GM12878 (cell line): ENCODE measurements at regions not wholly inside any gene's neighbourhood (a gene's known extent, or its start where the extent isn't known, plus 50 kb on each side); places are given as distances from the start of the nearest gene placed in this dataset.

Experiments
- ATAC-seq: fragments of 200-7000 bp; cut with Tn5 transposase; 3 replicates; pipeline ENCODE4 v1.9.1; 2020; ENCODE audit warnings: mild to moderate bottlenecking, moderate library complexity
- BruUV-seq: library from RNA; stranded (reverse); fragments of 400-500 nt; replicated peaks from 2 replicates; lab custom pipeline; 2021; lab: Mats Ljungman, UMichigan
- CTCF ChIA-PET: fragments of 300-600 bp; sonication (Branson Sonifier 250); formaldehyde crosslinking; extraction: SDS; loops from one replicate; lab custom pipeline; 2021; ENCODE audit warnings: inconsistent platforms; lab: Yijun Ruan, JAX
- POLR2A ChIA-PET: fragments of 350-600 bp; formaldehyde crosslinking; extraction: SDS; loops from one replicate; lab custom pipeline; 2021; ENCODE audit warnings: inconsistent platforms; lab: Charles Lee
- RAD21 ChIA-PET: fragments of 300-600 bp; sonication (Branson Sonifier 250); formaldehyde crosslinking; loops from one replicate; lab custom pipeline; 2023; ENCODE audit warnings: antibody characterized with exemption; ENCODE audit not compliant: unreplicated experiment; lab: Charles Lee
- SMC1A ChIA-PET: fragments of 300-600 bp; sonication (Branson Sonifier 250); formaldehyde crosslinking; loops from one replicate; lab custom pipeline; 2023; ENCODE audit not compliant: unreplicated experiment, uncharacterized antibody; lab: Charles Lee
- DNase-seq: peaks from one replicate; pipeline ENCODE4 v3.0.0-alpha.2; 2011; ENCODE audit warnings: low read depth, low spot score
- FAIRE-seq: peaks from 3 replicates; lab custom pipeline; 2011; peaks lifted over from hg19 to GRCh38; lab: Jason Lieb, UNC
- H2AFZ ChIP-seq: 2 replicates; pipeline ENCODE4 v1.6.0; 2011; ENCODE audit warnings: low read depth, low read length, control low read depth; ENCODE audit not compliant: control insufficient read depth
- H3K27ac ChIP-seq: 2 replicates; pipeline ENCODE4 v1.5.1; 2011; ENCODE audit warnings: control low read depth; ENCODE audit not compliant: control insufficient read depth, insufficient read depth
- H3K27me3 ChIP-seq, 2 experiments: replicated peaks in 1 of 2; 2 replicates each; pipeline versions ENCODE4 v1.6.0 to v1.6.1; 2011; ENCODE audit warnings: low read length in 1 of 2; ENCODE audit not compliant: control insufficient read depth in 2 of 2, insufficient read depth in 2 of 2
- H3K36me3 ChIP-seq, 2 experiments: 2 replicates each; pipeline ENCODE4 v1.5.1; 2011; ENCODE audit warnings: low read length in 1 of 2; ENCODE audit not compliant: control insufficient read depth in 2 of 2, insufficient read depth in 2 of 2
- H3K4me1 ChIP-seq: 2 replicates; pipeline ENCODE4 v1.6.1; 2011; ENCODE audit warnings: mild to moderate bottlenecking, low read length, moderate library complexity, mixed read lengths; ENCODE audit not compliant: control insufficient read depth, insufficient read depth
- H3K4me2 ChIP-seq: 2 replicates; pipeline ENCODE4 v1.6.0; 2011; ENCODE audit warnings: control low read depth; ENCODE audit not compliant: control insufficient read depth, insufficient read depth
- H3K4me3 ChIP-seq: fragments of 200-600 bp; sonication (generic); 2 replicates; pipeline ENCODE4 v1.5.1; 2016
- H3K79me2 ChIP-seq: 2 replicates; pipeline ENCODE4 v1.6.0; 2011; ENCODE audit warnings: low read length; ENCODE audit not compliant: control insufficient read depth, insufficient read depth
- H3K9ac ChIP-seq: 2 replicates; pipeline ENCODE4 v1.8.0; 2011; ENCODE audit warnings: low read length, control low read depth, mixed read lengths; ENCODE audit not compliant: control insufficient read depth, insufficient read depth
- H3K9me3 ChIP-seq: replicated peaks from 3 replicates; pipeline ENCODE4 v1.5.1; 2011; ENCODE audit warnings: mild to moderate bottlenecking, low read length; ENCODE audit not compliant: control insufficient read depth, insufficient read depth
- H4K20me1 ChIP-seq: 2 replicates; pipeline ENCODE4 v1.6.0; 2011; ENCODE audit not compliant: control insufficient read depth, insufficient read depth
- EP300 ChIP-seq, 2 experiments: fragments of 150-350 bp in 1 of 2; IDR thresholded peaks; 2 replicates each; pipeline ENCODE4 v1.6.1; 2011 to 2012; ENCODE audit warnings: low read depth in 2 of 2, low read length in 2 of 2, borderline replicate concordance in 1 of 2, improper control_type of control experiment in 1 of 2, inconsistent platforms in 1 of 2; ENCODE audit not compliant: control insufficient read depth in 1 of 2
- NFYB ChIP-seq: IDR thresholded peaks from 2 replicates; pipeline ENCODE4 v1.6.1; 2011; ENCODE audit warnings: low read depth, mild to moderate bottlenecking, low read length, improper control_type of control experiment, moderate library complexity; ENCODE audit not compliant: insufficient read depth
- NR2C1 ChIP-seq: fragments of 450-650 bp; IDR thresholded peaks from 2 replicates; pipeline ENCODE4 v1.6.1; 2017; ENCODE audit warnings: antibody characterized with exemption, mild to moderate bottlenecking, moderate library complexity
- SRF ChIP-seq, 2 experiments: IDR thresholded peaks; 2 replicates each; pipeline ENCODE4 v1.6.1; 2011; ENCODE audit warnings: low read depth in 2 of 2, low read length in 2 of 2, mild to moderate bottlenecking in 1 of 2, moderate library complexity in 1 of 2
- TARDBP ChIP-seq: IDR thresholded peaks from 2 replicates; pipeline ENCODE4 v1.6.1; 2016; ENCODE audit warnings: borderline replicate concordance
- YY1 ChIP-seq: IDR thresholded peaks from 2 replicates; pipeline ENCODE4 v1.6.1; 2011; ENCODE audit warnings: low read depth, mild to moderate bottlenecking, low read length
- ZZZ3 ChIP-seq: IDR thresholded peaks from 2 replicates; pipeline ENCODE4 v1.6.1; 2011; ENCODE audit warnings: low read depth; ENCODE audit not compliant: control insufficient read depth, insufficient read length
- WGBS: methylation state at CpG from one replicate; pipeline ENCODE4 v1.1.6; 2016; ENCODE audit warnings: low lambda C conversion rate; ENCODE audit not compliant: insufficient replicate concordance, insufficient coverage; ENCODE audit errors: missing lambda C conversion rate; 5-methylcytosine and 5-hydroxymethylcytosine counted together
- in situ Hi-C: fragments of 300-500 bp; cut with MboI; formaldehyde crosslinking; loops from 9 replicates; pipeline ENCODE4 v1.14.3; 2018; ENCODE audit warnings: mixed read lengths
- intact Hi-C: fragments of 100-400 bp; cut with micrococcal nuclease; formaldehyde crosslinking; loops from one replicate; pipeline ENCODE4 v1.14.2; 2022; ENCODE audit not compliant: unreplicated experiment
- TF ChIP-seq, protein P1 (sequence below): fragments of 450-650 bp; formaldehyde crosslinking; IDR thresholded peaks from 2 replicates; pipeline ENCODE4 v1.5.0; 2022; ENCODE audit warnings: mild to moderate bottlenecking, missing genetic modification characterization
- TF ChIP-seq, protein P2 (sequence below): fragments of 450-650 bp; IDR thresholded peaks from 2 replicates; pipeline ENCODE4 v1.6.1; 2017; ENCODE audit warnings: mild to moderate bottlenecking
- TF ChIP-seq, protein P3 (sequence below): fragments of 450-650 bp; IDR thresholded peaks from 2 replicates; pipeline ENCODE4 v1.6.1; 2017; ENCODE audit warnings: mild to moderate bottlenecking, moderate library complexity
- TF ChIP-seq, protein P4 (sequence below): IDR thresholded peaks from 2 replicates; pipeline ENCODE4 v1.6.1; 2011; ENCODE audit warnings: borderline replicate concordance, low read depth, mild to moderate bottlenecking, moderate library complexity, mixed read lengths, low read length; ENCODE audit not compliant: insufficient read depth; ENCODE audit errors: extremely low read length

DNA sequence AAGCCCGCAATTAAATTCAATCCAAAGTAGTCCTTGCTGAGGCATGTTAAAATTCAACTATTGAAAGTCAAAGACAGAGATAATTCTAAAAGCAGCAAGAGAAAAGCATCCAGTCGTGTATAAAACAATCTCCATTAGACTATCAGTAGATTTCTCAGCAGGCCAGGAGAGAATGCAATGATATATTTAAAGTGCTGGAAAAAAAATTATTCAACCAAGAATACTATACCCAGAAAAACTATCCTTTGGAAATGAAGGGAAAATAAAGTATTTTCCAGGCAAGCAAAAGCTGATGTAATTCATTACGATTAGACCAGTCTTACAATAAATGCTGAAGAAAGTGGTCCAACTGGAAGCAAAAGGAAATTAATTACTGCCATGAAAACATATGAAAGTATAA is 113.5 kb downstream of the TRIM42 start:
- in situ Hi-C loops = no loop called here

More for the DNA sequence above, 113.5 kb downstream of the TRIM42 start:
- BruUV-seq = no TSS peak
- H4K20me1 ChIP-seq = no peaks in the 10 kb centered on the region
- 40% methylated on average over 3 of the region's 3 CpGs for WGBS
- ATAC-seq (no peak), DNase-seq (no peak), FAIRE-seq (no peak)
- H3K4me1 ChIP-seq = no peaks in the 10 kb centered on the region
- no peak overlapping the region for H3K4me2 ChIP-seq
- no peaks in the 10 kb centered on the region; the same call in 2 of the 3 replicates for H3K9me3 ChIP-seq
- no peaks in the 10 kb centered on the region for H3K27me3 ChIP-seq
- H2AFZ ChIP-seq = no peak overlapping the region
- POLR2A ChIA-PET = no interaction called here
- SMC1A ChIA-PET = interaction anchor here (1.0 to 1.1 kb wide), 2 partner anchors 25 to 30 kb away, joined by 3 read pairs; no protein-coding TSS in a partner anchor
- H3K4me3 ChIP-seq = no peak overlapping the region
- CTCF ChIA-PET = no interaction called here
- H3K36me3 ChIP-seq = no peaks in the 10 kb centered on the region
- H3K79me2 ChIP-seq = no peaks in the 10 kb centered on the region
- RAD21 ChIA-PET = no interaction called here
- no peak overlapping the region for H3K9ac ChIP-seq
- TF ChIP-seq EP300 (IDR thresholded peaks at IDR 0.05; ENCODE audit: borderline replicate concordance in 1 of 2, control insufficient read depth in 1 of 2, low read depth in 2 of 2, low read length in 2 of 2) (no peak), YY1 (no peak), ZZZ3 (no peak), SRF (IDR thresholded peaks at IDR 0.05; ENCODE audit: low read depth in 2 of 2, low read length in 2 of 2) (no peak), TARDBP (no peak), NFYB (no peak), NR2C1 (no peak)
- TF ChIP-seq, protein P1, sequence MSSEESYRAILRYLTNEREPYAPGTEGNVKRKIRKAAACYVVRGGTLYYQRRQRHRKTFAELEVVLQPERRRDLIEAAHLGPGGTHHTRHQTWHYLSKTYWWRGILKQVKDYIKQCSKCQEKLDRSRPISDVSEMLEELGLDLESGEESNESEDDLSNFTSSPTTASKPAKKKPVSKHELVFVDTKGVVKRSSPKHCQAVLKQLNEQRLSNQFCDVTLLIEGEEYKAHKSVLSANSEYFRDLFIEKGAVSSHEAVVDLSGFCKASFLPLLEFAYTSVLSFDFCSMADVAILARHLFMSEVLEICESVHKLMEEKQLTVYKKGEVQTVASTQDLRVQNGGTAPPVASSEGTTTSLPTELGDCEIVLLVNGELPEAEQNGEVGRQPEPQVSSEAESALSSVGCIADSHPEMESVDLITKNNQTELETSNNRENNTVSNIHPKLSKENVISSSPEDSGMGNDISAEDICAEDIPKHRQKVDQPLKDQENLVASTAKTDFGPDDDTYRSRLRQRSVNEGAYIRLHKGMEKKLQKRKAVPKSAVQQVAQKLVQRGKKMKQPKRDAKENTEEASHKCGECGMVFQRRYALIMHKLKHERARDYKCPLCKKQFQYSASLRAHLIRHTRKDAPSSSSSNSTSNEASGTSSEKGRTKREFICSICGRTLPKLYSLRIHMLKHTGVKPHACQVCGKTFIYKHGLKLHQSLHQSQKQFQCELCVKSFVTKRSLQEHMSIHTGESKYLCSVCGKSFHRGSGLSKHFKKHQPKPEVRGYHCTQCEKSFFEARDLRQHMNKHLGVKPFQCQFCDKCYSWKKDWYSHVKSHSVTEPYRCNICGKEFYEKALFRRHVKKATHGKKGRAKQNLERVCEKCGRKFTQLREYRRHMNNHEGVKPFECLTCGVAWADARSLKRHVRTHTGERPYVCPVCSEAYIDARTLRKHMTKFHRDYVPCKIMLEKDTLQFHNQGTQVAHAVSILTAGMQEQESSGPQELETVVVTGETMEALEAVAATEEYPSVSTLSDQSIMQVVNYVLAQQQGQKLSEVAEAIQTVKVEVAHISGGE = no peak
- TF ChIP-seq, protein P2, sequence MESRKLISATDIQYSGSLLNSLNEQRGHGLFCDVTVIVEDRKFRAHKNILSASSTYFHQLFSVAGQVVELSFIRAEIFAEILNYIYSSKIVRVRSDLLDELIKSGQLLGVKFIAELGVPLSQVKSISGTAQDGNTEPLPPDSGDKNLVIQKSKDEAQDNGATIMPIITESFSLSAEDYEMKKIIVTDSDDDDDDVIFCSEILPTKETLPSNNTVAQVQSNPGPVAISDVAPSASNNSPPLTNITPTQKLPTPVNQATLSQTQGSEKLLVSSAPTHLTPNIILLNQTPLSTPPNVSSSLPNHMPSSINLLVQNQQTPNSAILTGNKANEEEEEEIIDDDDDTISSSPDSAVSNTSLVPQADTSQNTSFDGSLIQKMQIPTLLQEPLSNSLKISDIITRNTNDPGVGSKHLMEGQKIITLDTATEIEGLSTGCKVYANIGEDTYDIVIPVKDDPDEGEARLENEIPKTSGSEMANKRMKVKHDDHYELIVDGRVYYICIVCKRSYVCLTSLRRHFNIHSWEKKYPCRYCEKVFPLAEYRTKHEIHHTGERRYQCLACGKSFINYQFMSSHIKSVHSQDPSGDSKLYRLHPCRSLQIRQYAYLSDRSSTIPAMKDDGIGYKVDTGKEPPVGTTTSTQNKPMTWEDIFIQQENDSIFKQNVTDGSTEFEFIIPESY = no peak
- TF ChIP-seq, protein P3, sequence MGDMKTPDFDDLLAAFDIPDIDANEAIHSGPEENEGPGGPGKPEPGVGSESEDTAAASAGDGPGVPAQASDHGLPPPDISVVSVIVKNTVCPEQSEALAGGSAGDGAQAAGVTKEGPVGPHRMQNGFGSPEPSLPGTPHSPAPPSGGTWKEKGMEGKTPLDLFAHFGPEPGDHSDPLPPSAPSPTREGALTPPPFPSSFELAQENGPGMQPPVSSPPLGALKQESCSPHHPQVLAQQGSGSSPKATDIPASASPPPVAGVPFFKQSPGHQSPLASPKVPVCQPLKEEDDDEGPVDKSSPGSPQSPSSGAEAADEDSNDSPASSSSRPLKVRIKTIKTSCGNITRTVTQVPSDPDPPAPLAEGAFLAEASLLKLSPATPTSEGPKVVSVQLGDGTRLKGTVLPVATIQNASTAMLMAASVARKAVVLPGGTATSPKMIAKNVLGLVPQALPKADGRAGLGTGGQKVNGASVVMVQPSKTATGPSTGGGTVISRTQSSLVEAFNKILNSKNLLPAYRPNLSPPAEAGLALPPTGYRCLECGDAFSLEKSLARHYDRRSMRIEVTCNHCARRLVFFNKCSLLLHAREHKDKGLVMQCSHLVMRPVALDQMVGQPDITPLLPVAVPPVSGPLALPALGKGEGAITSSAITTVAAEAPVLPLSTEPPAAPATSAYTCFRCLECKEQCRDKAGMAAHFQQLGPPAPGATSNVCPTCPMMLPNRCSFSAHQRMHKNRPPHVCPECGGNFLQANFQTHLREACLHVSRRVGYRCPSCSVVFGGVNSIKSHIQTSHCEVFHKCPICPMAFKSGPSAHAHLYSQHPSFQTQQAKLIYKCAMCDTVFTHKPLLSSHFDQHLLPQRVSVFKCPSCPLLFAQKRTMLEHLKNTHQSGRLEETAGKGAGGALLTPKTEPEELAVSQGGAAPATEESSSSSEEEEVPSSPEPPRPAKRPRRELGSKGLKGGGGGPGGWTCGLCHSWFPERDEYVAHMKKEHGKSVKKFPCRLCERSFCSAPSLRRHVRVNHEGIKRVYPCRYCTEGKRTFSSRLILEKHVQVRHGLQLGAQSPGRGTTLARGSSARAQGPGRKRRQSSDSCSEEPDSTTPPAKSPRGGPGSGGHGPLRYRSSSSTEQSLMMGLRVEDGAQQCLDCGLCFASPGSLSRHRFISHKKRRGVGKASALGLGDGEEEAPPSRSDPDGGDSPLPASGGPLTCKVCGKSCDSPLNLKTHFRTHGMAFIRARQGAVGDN = no peak
- TF ChIP-seq, protein P4, sequence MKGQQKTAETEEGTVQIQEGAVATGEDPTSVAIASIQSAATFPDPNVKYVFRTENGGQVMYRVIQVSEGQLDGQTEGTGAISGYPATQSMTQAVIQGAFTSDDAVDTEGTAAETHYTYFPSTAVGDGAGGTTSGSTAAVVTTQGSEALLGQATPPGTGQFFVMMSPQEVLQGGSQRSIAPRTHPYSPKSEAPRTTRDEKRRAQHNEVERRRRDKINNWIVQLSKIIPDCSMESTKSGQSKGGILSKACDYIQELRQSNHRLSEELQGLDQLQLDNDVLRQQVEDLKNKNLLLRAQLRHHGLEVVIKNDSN = no peak
- TF ChIP-seq, all 136 proteins: peak for 0
- intact Hi-C loops = no loop called here
- H3K27ac ChIP-seq = no peak overlapping the region
